Mesodermal cell (in vitro differentiated cells): ENCODE measurements at regions not wholly inside any gene's neighbourhood (a gene's known extent, or its start where the extent isn't known, plus 50 kb on each side); places are given as distances from the start of the nearest gene placed in this dataset.
"Not testable (repeated sequence)": the region's sequence is repeated elsewhere in the genome, so short reads cannot be mapped to it uniquely, and the experiment has no call there.

Experiments used
- H3K27ac ChIP-seq: 2 replicates; pipeline ENCODE4 v1.7.0; 2013; ENCODE audit warnings: mild to moderate bottlenecking, low read depth, low read length, moderate library complexity; ENCODE audit not compliant: severe bottlenecking
- H3K36me3 ChIP-seq: 2 replicates; pipeline ENCODE4 v1.7.1; 2013; ENCODE audit warnings: mild to moderate bottlenecking, low read length, moderate library complexity; ENCODE audit not compliant: control insufficient read depth, insufficient read depth
- H3K4me1 ChIP-seq: one replicate; pipeline ENCODE4 v1.7.1; 2013; ENCODE audit warnings: mild to moderate bottlenecking, low read length; ENCODE audit not compliant: insufficient read depth, control insufficient read depth, poor library complexity, severe bottlenecking
- H3K4me3 ChIP-seq: 2 replicates; pipeline ENCODE4 v1.7.0; 2013; ENCODE audit warnings: low read length, control low read depth, mild to moderate bottlenecking; ENCODE audit not compliant: insufficient read depth, poor library complexity, severe bottlenecking; ENCODE audit errors: extremely low read depth
- H3K9me3 ChIP-seq: 2 replicates; pipeline ENCODE4 v1.7.1; 2013; ENCODE audit warnings: mild to moderate bottlenecking, low read length, moderate library complexity; ENCODE audit not compliant: control insufficient read depth
- WGBS, 2 experiments: methylation state at CpG; one replicate each; pipeline ENCODE4 v1.1.5; 2013; ENCODE audit warnings: missing lambda C conversion rate in 2 of 2; ENCODE audit not compliant: insufficient coverage in 2 of 2; 5-methylcytosine and 5-hydroxymethylcytosine counted together

GRCh38 chr1:120277428-120278258, 101.3 kb upstream of the SEC22B start:
- WGBS, 2 experiments: no CpG with 5 or more reads among the region's 26 CpGs
- not testable (repeated sequence) for H3K27ac ChIP-seq, H3K9me3 ChIP-seq, H3K4me1 ChIP-seq, H3K4me3 ChIP-seq, H3K36me3 ChIP-seq

GRCh38 chr1:120276710-120277109, 100.4 kb upstream of the SEC22B start:
- not testable (repeated sequence) for H3K4me3 ChIP-seq, H3K9me3 ChIP-seq, H3K4me1 ChIP-seq, H3K27ac ChIP-seq, H3K36me3 ChIP-seq
- no CpG with 5 or more reads among the region's 5 CpGs for WGBS, 2 experiments

- no CpG with 5 or more reads among the region's 3 CpGs for WGBS, 2 experiments
- H3K36me3 ChIP-seq, H3K9me3 ChIP-seq, H3K4me1 ChIP-seq, H3K27ac ChIP-seq, H3K4me3 ChIP-seq: not testable (repeated sequence)
Measured at GRCh38 chr1:120274438-120274837, 98.1 kb upstream of the SEC22B start.

- H3K36me3 ChIP-seq, H3K4me3 ChIP-seq, H3K9me3 ChIP-seq, H3K4me1 ChIP-seq, H3K27ac ChIP-seq: not testable (repeated sequence)
- 44 to 81% methylated on average over 2 of the region's 4 CpGs for WGBS, 2 experiments
Measured at GRCh38 chr1:120273363-120273762, 97.0 kb upstream of the SEC22B start.

GRCh38 chr1:120272242-120272641, 95.9 kb upstream of the SEC22B start:
- H3K36me3 ChIP-seq, H3K4me3 ChIP-seq, H3K9me3 ChIP-seq, H3K27ac ChIP-seq, H3K4me1 ChIP-seq: not testable (repeated sequence)
- no CpG with 5 or more reads among the region's 3 CpGs for WGBS, 2 experiments

GRCh38 chr1:120271561-120272221, 95.4 kb upstream of the SEC22B start:
- WGBS, 2 experiments: no CpG with 5 or more reads among the region's 5 CpGs
- not testable (repeated sequence) for H3K4me1 ChIP-seq, H3K9me3 ChIP-seq, H3K27ac ChIP-seq, H3K4me3 ChIP-seq, H3K36me3 ChIP-seq

GRCh38 chr1:120267894-120268551, 91.7 kb upstream of the SEC22B start:
- no CpG with 5 or more reads among the region's 1 CpG for WGBS, 2 experiments
- not testable (repeated sequence) for H3K27ac ChIP-seq, H3K4me3 ChIP-seq, H3K9me3 ChIP-seq, H3K36me3 ChIP-seq, H3K4me1 ChIP-seq

- H3K27ac ChIP-seq, H3K36me3 ChIP-seq, H3K9me3 ChIP-seq, H3K4me3 ChIP-seq, H3K4me1 ChIP-seq: not testable (repeated sequence)
- WGBS, 2 experiments: no CpG with 5 or more reads among the region's 6 CpGs
Measured at GRCh38 chr1:120264564-120264963, 88.2 kb upstream of the SEC22B start.

GRCh38 chr1:120262791-120263751, 86.8 kb upstream of the SEC22B start:
- H3K9me3 ChIP-seq: not testable (repeated sequence)
- no CpG with 5 or more reads among the region's 4 CpGs for WGBS, 2 experiments

GRCh38 chr1:120257778-120258105, 81.4 kb upstream of the SEC22B start:
- not testable (repeated sequence) for H3K9me3 ChIP-seq, H3K4me3 ChIP-seq, H3K36me3 ChIP-seq, H3K27ac ChIP-seq, H3K4me1 ChIP-seq
- no CpG with 5 or more reads among the region's 2 CpGs for WGBS, 2 experiments

More at GRCh38 chr1:120262791-120263751, 86.8 kb upstream of the SEC22B start:
- H3K4me3 ChIP-seq, H3K36me3 ChIP-seq, H3K4me1 ChIP-seq, H3K27ac ChIP-seq: not testable (repeated sequence)
